ENCODE measurements at regions not wholly inside any gene's neighbourhood (a gene's known extent, or its start where the extent isn't known, plus 50 kb on each side); places are given as distances from the start of the nearest gene placed in this dataset.

DNA sequence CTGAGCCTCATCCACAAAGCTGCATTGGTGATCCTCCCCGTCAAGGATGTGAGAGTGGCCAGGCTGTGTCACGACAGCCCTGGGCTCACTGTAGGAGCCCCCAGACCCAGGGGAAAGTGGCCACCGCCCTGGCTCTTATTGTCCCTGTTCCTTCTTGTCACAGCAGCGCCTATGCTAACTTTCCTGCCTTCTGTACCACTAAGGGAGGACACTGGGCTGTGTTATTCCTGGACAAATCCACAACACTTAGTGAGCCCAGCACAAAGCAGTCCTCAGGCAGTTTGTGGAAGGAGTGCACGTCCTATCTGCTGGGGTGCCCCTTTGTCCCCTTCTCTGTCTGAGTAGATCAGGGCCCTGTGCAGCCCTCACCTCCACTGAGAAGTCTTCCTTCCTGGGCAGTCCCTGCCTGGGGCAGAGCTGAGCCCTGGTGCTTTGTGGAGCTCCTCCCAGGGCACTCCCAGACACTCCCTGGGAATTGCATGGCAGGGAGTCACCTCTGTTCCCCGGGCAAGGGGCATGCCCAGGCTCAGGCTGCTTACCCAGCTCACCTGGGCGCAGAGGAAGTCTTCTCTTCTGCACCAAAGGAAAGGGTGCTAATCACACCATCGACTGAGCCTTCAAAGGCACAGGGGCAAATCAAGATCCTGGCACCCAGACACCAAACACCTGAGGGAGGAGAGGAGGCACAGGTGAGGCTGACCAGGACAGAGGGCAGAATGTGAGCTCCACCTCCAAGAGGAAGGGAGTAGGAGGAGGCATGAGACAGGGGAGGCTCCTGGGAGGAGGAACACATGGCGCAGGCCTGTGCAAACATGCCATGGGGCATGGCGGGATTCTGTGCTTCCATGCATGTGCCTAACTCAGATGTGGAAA lies 138.7 kb downstream of the KLF13 start:
- ChIA-PET CTCF (interaction anchor here (1.6 to 3.5 kb wide), 3 partner anchors 23 to 27 kb away, joined by 3 to 16 read pairs (median 6); no protein-coding TSS in a partner anchor), POLR2A (no interaction called here)
- no peak for TF ChIP-seq CTCF (IDR thresholded peaks at IDR 0.05; ENCODE audit: control extremely low read depth, extremely low read depth, low read depth, missing control alignments)
- DNase-seq (ENCODE audit: extremely low spot score) = no peak

DNA sequence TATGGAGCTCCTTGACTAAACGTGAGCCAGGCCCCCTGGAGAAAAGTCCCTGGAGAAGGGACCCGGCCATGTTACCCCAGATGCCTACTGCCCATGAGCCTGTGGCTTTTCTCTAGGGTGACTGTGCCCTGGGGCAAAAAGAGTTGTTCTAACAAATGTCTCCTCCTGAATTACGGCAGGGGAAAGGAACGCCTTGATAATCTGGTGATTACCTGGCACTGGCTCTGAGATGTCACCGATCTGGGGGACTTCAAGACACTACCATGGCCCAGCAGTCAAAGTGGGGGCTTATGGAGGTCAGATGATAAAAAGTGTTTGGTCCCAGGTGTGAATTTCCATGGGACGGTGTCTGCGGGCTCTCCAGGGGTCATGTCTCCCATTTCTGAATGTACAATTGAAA lies 140.7 kb downstream of the KLF13 start:
- TF ChIP-seq CTCF (IDR thresholded peaks at IDR 0.05; ENCODE audit: control extremely low read depth, extremely low read depth, low read depth, missing control alignments) = no peak
- ChIA-PET POLR2A (no interaction called here), CTCF (interaction anchor here (1.2 to 2.5 kb wide), 2 partner anchors 28 to 29 kb away, joined by 3 to 6 read pairs; no protein-coding TSS in a partner anchor)
- no peak for DNase-seq (ENCODE audit: extremely low spot score)

DNA sequence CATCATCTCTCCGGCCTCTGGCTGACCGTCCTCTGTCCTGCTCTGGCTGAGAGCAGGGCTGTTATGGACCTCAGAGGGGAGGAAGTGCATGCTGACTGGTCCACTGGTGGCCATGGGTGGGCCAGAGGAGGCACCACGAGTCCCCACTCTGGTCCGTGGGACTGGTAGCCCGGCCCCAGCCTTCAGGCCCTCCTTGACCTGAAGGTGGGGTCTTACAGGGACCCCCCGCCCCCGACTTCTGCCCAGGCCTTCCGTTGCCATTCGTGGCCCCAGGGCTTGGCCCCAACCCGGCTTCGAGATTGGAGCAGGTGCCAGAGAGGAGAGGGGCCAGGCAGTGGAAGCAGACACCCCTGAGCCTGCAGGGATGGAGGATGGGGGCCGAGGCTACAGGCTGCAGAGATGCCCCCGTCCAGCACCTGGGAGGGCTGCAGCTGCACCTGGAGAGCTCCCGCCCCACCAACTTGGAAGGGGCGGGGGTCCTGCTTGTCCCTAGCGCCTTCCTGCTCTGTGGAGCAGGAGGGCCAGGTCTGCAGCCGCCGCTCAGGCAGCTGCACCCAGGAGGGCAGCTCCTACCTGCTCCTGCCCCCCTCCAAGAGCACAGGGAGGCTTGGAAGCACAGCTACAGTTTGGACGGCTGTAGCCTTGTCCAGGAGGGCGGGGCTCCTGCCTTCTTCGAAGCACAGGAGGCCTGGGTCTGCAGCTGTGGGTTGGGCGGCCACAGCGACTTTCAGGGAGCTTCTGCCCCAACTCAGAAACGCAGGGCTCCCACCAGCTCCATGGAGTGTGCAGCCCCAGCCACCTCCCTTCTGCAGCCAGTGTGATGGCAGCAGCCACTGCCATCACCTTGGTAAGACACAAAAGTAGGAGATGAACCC lies 142.5 kb downstream of the KLF13 start:
- TF ChIP-seq CTCF (IDR thresholded peaks at IDR 0.05; ENCODE audit: control extremely low read depth, extremely low read depth, low read depth, missing control alignments) = no peak
- POLR2A ChIA-PET = no interaction called here
- no peak for DNase-seq (ENCODE audit: extremely low spot score)
- CTCF ChIA-PET = interaction anchor here (1.1 to 14.6 kb wide), 4 partner anchors 9 to 30 kb away, joined by 3 to 158 read pairs (median 86); no protein-coding TSS in a partner anchor

GRCh38 chr15:31469786-31470525 lies 143.3 kb downstream of the KLF13 start:
- TF ChIP-seq CTCF (IDR thresholded peaks at IDR 0.05; ENCODE audit: control extremely low read depth, extremely low read depth, low read depth, missing control alignments) = no peak
- POLR2A ChIA-PET = no interaction called here
- DNase-seq (ENCODE audit: extremely low spot score) = no peak
- CTCF ChIA-PET = interaction anchor here (1.1 to 14.6 kb wide), 4 partner anchors 10 to 31 kb away, joined by 3 to 158 read pairs (median 86); no protein-coding TSS in a partner anchor

DNA sequence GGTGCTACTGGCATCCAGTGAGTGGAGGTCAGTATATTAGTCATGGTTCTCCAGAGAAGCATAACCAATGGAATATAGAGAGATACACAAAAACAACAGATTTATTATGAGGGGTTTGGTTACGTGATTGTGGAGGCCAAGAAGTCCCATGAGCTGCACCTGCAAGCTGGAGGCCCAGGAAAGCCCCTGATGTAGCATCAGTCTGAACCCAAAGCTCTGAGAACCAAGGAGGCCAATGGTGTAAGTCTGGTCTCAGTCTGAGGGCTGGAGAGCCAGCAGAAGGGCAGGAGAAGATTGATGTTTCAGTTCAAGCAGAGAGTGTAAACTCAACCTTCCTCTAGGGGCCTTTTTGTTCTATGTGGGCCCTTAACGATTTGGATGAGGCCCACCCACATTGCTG lies 144.1 kb downstream of the KLF13 start:
- no peak for DNase-seq (ENCODE audit: extremely low spot score)
- ChIA-PET POLR2A (no interaction called here), CTCF (interaction anchor here (8.5 to 14.6 kb wide), 3 partner anchors 11 to 32 kb away, joined by 54 to 158 read pairs (median 118); no protein-coding TSS in a partner anchor)
- TF ChIP-seq CTCF (IDR thresholded peaks at IDR 0.05; ENCODE audit: control extremely low read depth, extremely low read depth, low read depth, missing control alignments) = no peak

All from GM10248 (cell line).